ENCODE measurements at regions not wholly inside any gene's neighbourhood (a gene's known extent, or its start where the extent isn't known, plus 50 kb on each side); places are given as distances from the start of the nearest gene placed in this dataset.

- DNase-seq = peak in 1 of 2 donors; percentile 83
These were observed 95.7 kb upstream of the PALS2 start for GRCh38 chr7:24477398-24478136.

GRCh38 chr7:24478137-24478655, 95.1 kb upstream of the PALS2 start:
- no peak for DNase-seq

GRCh38 chr7:24480501-24480900, 92.8 kb upstream of the PALS2 start:
- no peak for DNase-seq

- DNase-seq = no peak
These were observed 89.4 kb upstream of the PALS2 start for GRCh38 chr7:24483804-24484203.

- DNase-seq = no peak
These were observed 80.7 kb upstream of the PALS2 start for GRCh38 chr7:24492576-24492975.

- no peak for DNase-seq
These were observed 78.4 kb upstream of the PALS2 start for GRCh38 chr7:24494832-24495231.

- no peak for DNase-seq
These were observed 77.2 kb upstream of the PALS2 start for GRCh38 chr7:24496036-24496435.

- DNase-seq = no peak
These were observed 74.8 kb upstream of the PALS2 start for GRCh38 chr7:24498439-24498838.

GRCh38 chr7:24499871-24500270, 73.4 kb upstream of the PALS2 start:
- no peak for DNase-seq

GRCh38 chr7:24500599-24500998, 72.7 kb upstream of the PALS2 start:
- no peak for DNase-seq

GRCh38 chr7:24501009-24501408, 72.2 kb upstream of the PALS2 start:
- DNase-seq = no peak

GRCh38 chr7:24501443-24502134, 71.7 kb upstream of the PALS2 start:
- no peak for DNase-seq

- DNase-seq = no peak
These were observed 71.1 kb upstream of the PALS2 start for GRCh38 chr7:24502135-24502488.

GRCh38 chr7:24503506-24503905, 69.7 kb upstream of the PALS2 start:
- no peak for DNase-seq

- DNase-seq = no peak
These were observed 69.2 kb upstream of the PALS2 start for GRCh38 chr7:24504040-24504439.

GRCh38 chr7:24504836-24505235, 68.4 kb upstream of the PALS2 start:
- DNase-seq = no peak

GRCh38 chr7:24505968-24506367, 67.3 kb upstream of the PALS2 start:
- DNase-seq = no peak

GRCh38 chr7:24508316-24508715, 64.9 kb upstream of the PALS2 start:
- DNase-seq = no peak

GRCh38 chr7:24510759-24511158, 62.5 kb upstream of the PALS2 start:
- DNase-seq = no peak

- DNase-seq = no peak
These were observed 56.1 kb upstream of the PALS2 start for GRCh38 chr7:24517166-24517565.

GRCh38 chr7:24521917-24522623, 51.2 kb upstream of the PALS2 start:
- DNase-seq = no peak
